HG03066 (cell line): ENCODE measurements at regions not wholly inside any gene's neighbourhood (a gene's known extent, or its start where the extent isn't known, plus 50 kb on each side); places are given as distances from the start of the nearest gene placed in this dataset.
"Not testable (repeated sequence)": the region's sequence is repeated elsewhere in the genome, so short reads cannot be mapped to it uniquely, and the experiment has no call there.

Source experiments
- ATAC-seq: cut with Tn5 transposase; IDR thresholded peaks from one replicate; pipeline ENCODE4 v1.9.1; 2021; ENCODE audit warnings: low read depth; ENCODE audit not compliant: unreplicated experiment

GRCh38 chr13:105914291-105915036, 621.0 kb downstream of the EFNB2 start:
- ATAC-seq, result no peak

- no peak for ATAC-seq
These were observed 626.9 kb downstream of the EFNB2 start for GRCh38 chr13:105908586-105908985.

- no peak for ATAC-seq
These were observed 628.0 kb downstream of the EFNB2 start for GRCh38 chr13:105907319-105908019.

GRCh38 chr13:105906746-105907145, 628.7 kb downstream of the EFNB2 start:
- no peak for ATAC-seq

GRCh38 chr13:105904034-105904742, 631.3 kb downstream of the EFNB2 start:
- no peak for ATAC-seq

GRCh38 chr13:105902396-105902795, 633.1 kb downstream of the EFNB2 start:
- no peak for ATAC-seq

GRCh38 chr13:105897575-105897974, 637.9 kb downstream of the EFNB2 start:
- ATAC-seq, result no peak

- no peak for ATAC-seq
These were observed 640.8 kb downstream of the EFNB2 start for GRCh38 chr13:105894697-105895096.

GRCh38 chr13:105890509-105890908, 645.0 kb downstream of the EFNB2 start:
- ATAC-seq, result no peak

GRCh38 chr13:105878119-105878700, 657.3 kb downstream of the EFNB2 start:
- no peak for ATAC-seq

- ATAC-seq, result no peak
These were observed 660.6 kb downstream of the EFNB2 start for GRCh38 chr13:105874814-105875213.

- ATAC-seq, result no peak
These were observed 663.7 kb downstream of the EFNB2 start for GRCh38 chr13:105871768-105872167.

- ATAC-seq, result no peak
These were observed 664.1 kb downstream of the EFNB2 start for GRCh38 chr13:105871326-105871725.

GRCh38 chr13:105863300-105863920, 672.1 kb downstream of the EFNB2 start:
- no peak for ATAC-seq

- no peak for ATAC-seq
These were observed 687.0 kb downstream of the EFNB2 start for GRCh38 chr13:105848494-105848893.

- no peak for ATAC-seq
These were observed 687.8 kb downstream of the EFNB2 start for GRCh38 chr13:105847527-105848291.

GRCh38 chr13:105846923-105847322, 688.5 kb downstream of the EFNB2 start:
- ATAC-seq, result no peak

- ATAC-seq, result no peak
These were observed 694.2 kb downstream of the EFNB2 start for GRCh38 chr13:105841286-105841685.

GRCh38 chr13:105838231-105838630, 697.2 kb downstream of the EFNB2 start:
- no peak for ATAC-seq

- ATAC-seq, result not testable (repeated sequence)
These were observed 698.2 kb downstream of the EFNB2 start for GRCh38 chr13:105837295-105837694.
